SK-N-SH (cell line): ENCODE measurements at regions not wholly inside any gene's neighbourhood (a gene's known extent, or its start where the extent isn't known, plus 50 kb on each side); places are given as distances from the start of the nearest gene placed in this dataset.

Experiments
- CTCF ChIP-seq: fragments of 200-600 bp; sonication (generic); IDR thresholded peaks from 2 replicates; pipeline ENCODE4 v1.6.1; 2017; ENCODE audit warnings: antibody characterized with exemption, mild to moderate bottlenecking, moderate library complexity
- EP300 ChIP-seq, 2 experiments: IDR thresholded peaks; 2 replicates each; pipeline versions ENCODE4 v1.4.0 to v1.6.1; 2012; ENCODE audit warnings: borderline replicate concordance in 1 of 2, low read depth in 1 of 2, low read length in 1 of 2
- NRF1 ChIP-seq: IDR thresholded peaks from 2 replicates; pipeline ENCODE4 v1.6.1; 2012; ENCODE audit warnings: low read depth, mild to moderate bottlenecking, low read length
- POLR2AphosphoS5 ChIP-seq: IDR thresholded peaks from 2 replicates; pipeline ENCODE4 v1.6.1; 2012; ENCODE audit warnings: low read depth, low read length
- RAD21 ChIP-seq: IDR thresholded peaks from 2 replicates; pipeline ENCODE4 v1.6.1; 2012; ENCODE audit warnings: mild to moderate bottlenecking, low read length
- TCF12 ChIP-seq: IDR thresholded peaks from 2 replicates; pipeline ENCODE4 v1.4.0; 2012
- TF ChIP-seq, protein P1 (sequence below): IDR thresholded peaks from 2 replicates; pipeline ENCODE4 v1.4.0; 2012; ENCODE audit warnings: low read depth

DNA sequence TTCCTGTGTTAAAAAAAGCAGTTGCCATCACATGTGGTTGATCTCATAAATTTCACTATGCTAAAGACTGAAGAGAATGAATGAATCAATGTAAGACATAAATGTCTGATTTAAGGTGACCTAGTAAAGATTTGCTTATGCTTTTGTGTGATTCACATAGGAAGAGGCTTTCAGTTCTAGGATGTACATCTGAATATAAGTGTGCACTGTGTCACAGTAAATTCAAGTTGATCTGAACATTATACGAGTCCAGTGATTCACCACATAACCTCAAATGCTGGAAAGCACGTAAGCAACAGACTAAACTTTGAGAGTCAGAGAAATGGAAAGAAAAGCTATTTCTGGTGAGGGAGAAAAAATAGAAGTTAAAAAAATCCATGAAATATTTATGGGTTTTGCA is 567.9 kb downstream of the EPHA5 start:
- TF ChIP-seq NRF1 (no peak), EP300 (IDR thresholded peaks at IDR 0.05; ENCODE audit: borderline replicate concordance in 1 of 2, low read depth in 1 of 2, low read length in 1 of 2) (no peak), TCF12 (no peak), POLR2AphosphoS5 (no peak), RAD21 (no peak), CTCF (no peak)
- TF ChIP-seq, protein P1, sequence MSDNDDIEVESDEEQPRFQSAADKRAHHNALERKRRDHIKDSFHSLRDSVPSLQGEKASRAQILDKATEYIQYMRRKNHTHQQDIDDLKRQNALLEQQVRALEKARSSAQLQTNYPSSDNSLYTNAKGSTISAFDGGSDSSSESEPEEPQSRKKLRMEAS: no peak
